KMS-11 (cell line): ENCODE measurements at regions not wholly inside any gene's neighbourhood (a gene's known extent, or its start where the extent isn't known, plus 50 kb on each side); places are given as distances from the start of the nearest gene placed in this dataset.
"Not testable (repeated sequence)": the region's sequence is repeated elsewhere in the genome, so short reads cannot be mapped to it uniquely, and the experiment has no call there.

ENCODE experiments used
- H2AFZ ChIP-seq: fragments of 200-600 bp; sonication (generic); 2 replicates; pipeline ENCODE4 v1.6.1; 2016; ENCODE audit warnings: antibody characterized with exemption, mixed run types, low read depth
- H3K27ac ChIP-seq: fragments of 200-600 bp; sonication (generic); 2 replicates; pipeline ENCODE4 v1.6.1; 2016; ENCODE audit warnings: mild to moderate bottlenecking, mixed run types
- H3K27me3 ChIP-seq: fragments of 200-600 bp; sonication (generic); 2 replicates; pipeline ENCODE4 v1.6.1; 2017; ENCODE audit warnings: mild to moderate bottlenecking, low read depth, mixed run types, moderate library complexity; ENCODE audit not compliant: insufficient read depth
- H3K36me3 ChIP-seq: fragments of 200-600 bp; sonication (generic); 2 replicates; pipeline ENCODE4 v1.6.1; 2017; ENCODE audit warnings: mild to moderate bottlenecking, mixed run types; ENCODE audit not compliant: insufficient read depth
- H3K4me1 ChIP-seq: fragments of 200-600 bp; sonication (generic); 2 replicates; pipeline ENCODE4 v1.6.1; 2016; ENCODE audit warnings: mild to moderate bottlenecking, low read depth, mixed run types; ENCODE audit not compliant: poor library complexity, severe bottlenecking
- H3K4me2 ChIP-seq: fragments of 200-600 bp; sonication (generic); 2 replicates; pipeline ENCODE4 v1.7.0; 2016; ENCODE audit warnings: mild to moderate bottlenecking, mixed run types
- H3K4me3 ChIP-seq: fragments of 200-600 bp; sonication (generic); IDR thresholded peaks from 2 replicates; pipeline ENCODE4 v1.6.1; 2017; ENCODE audit warnings: low read depth, low read length, mixed read lengths; ENCODE audit not compliant: insufficient read depth
- H3K79me2 ChIP-seq: fragments of 200-600 bp; sonication (generic); 2 replicates; pipeline ENCODE4 v1.6.1; 2016; ENCODE audit warnings: low read depth, mixed run types; ENCODE audit not compliant: insufficient read depth
- H3K9ac ChIP-seq: fragments of 200-600 bp; sonication (generic); 2 replicates; pipeline ENCODE4 v1.6.1; 2016; ENCODE audit warnings: mild to moderate bottlenecking, mixed run types
- H4K20me1 ChIP-seq: fragments of 200-600 bp; sonication (generic); 2 replicates; pipeline ENCODE4 v1.6.1; 2016; ENCODE audit warnings: mild to moderate bottlenecking, mixed run types; ENCODE audit not compliant: insufficient read depth
- CTCF ChIP-seq: fragments of 200-600 bp; sonication (generic); conservative IDR thresholded peaks from 2 replicates; pipeline ENCODE4 v1.6.1; 2017; ENCODE audit warnings: low read depth, mild to moderate bottlenecking, antibody characterized with exemption, low read length, moderate library complexity, mixed read lengths

GRCh38 chr6:170003027-170003426 is 251.6 kb downstream of the ERMARD start:
- H3K27ac ChIP-seq: no peak overlapping the region
- H3K9ac ChIP-seq: no peak overlapping the region
- H3K4me2 ChIP-seq: no peak overlapping the region

GRCh38 chr6:170001782-170002181 is 250.4 kb downstream of the ERMARD start:
- not testable (repeated sequence) for H3K27me3 ChIP-seq, H4K20me1 ChIP-seq, H3K4me2 ChIP-seq, H3K4me3 ChIP-seq, H3K27ac ChIP-seq, H3K9ac ChIP-seq, H3K4me1 ChIP-seq, H2AFZ ChIP-seq, H3K36me3 ChIP-seq, H3K79me2 ChIP-seq

More at GRCh38 chr6:170003027-170003426, 251.6 kb downstream of the ERMARD start:
- Histone ChIP-seq H2AFZ (no peak overlapping the region), H3K27me3 (peaks cover 3% of the 10 kb centered on the region; the same call in 1 of the 2 replicates), H4K20me1 (no peaks in the 10 kb centered on the region), H3K4me3 (no peak overlapping the region), H3K79me2 (no peaks in the 10 kb centered on the region), H3K36me3 (no peaks in the 10 kb centered on the region), H3K4me1 (no peaks in the 10 kb centered on the region)
- TF ChIP-seq CTCF: 0 out of 2 replicates have a peak, but pooled peaks have one; percentile 25

- no peak overlapping the region for H3K27ac ChIP-seq
- no peak for TF ChIP-seq CTCF
Measured at GRCh38 chr6:170000071-170000843, 248.8 kb downstream of the ERMARD start.

GRCh38 chr6:169999367-169999766 is 247.9 kb downstream of the ERMARD start:
- Histone ChIP-seq H3K79me2 (no peaks in the 10 kb centered on the region), H3K4me1 (no peaks in the 10 kb centered on the region), H3K27ac (no peak overlapping the region), H3K27me3 (no peaks in the 10 kb centered on the region), H3K36me3 (no peaks in the 10 kb centered on the region), H4K20me1 (no peaks in the 10 kb centered on the region), H3K4me3 (no peak overlapping the region), H3K4me2 (no peak overlapping the region), H3K9ac (no peak overlapping the region), H2AFZ (no peak overlapping the region)
- no peak for TF ChIP-seq CTCF

More at GRCh38 chr6:170000071-170000843, 248.8 kb downstream of the ERMARD start:
- Histone ChIP-seq H3K27me3 (no peaks in the 10 kb centered on the region), H3K36me3 (no peaks in the 10 kb centered on the region), H2AFZ (no peak overlapping the region), H4K20me1 (no peaks in the 10 kb centered on the region), H3K9ac (no peak overlapping the region), H3K4me3 (no peak overlapping the region), H3K4me2 (no peak overlapping the region), H3K4me1 (no peaks in the 10 kb centered on the region), H3K79me2 (no peaks in the 10 kb centered on the region)

GRCh38 chr6:169998457-169998856 is 247.0 kb downstream of the ERMARD start:
- H3K27ac ChIP-seq: no peak overlapping the region
- H3K9ac ChIP-seq: no peak overlapping the region
- no peaks in the 10 kb centered on the region for H3K36me3 ChIP-seq
- H3K4me1 ChIP-seq: no peaks in the 10 kb centered on the region
- no peaks in the 10 kb centered on the region for H3K79me2 ChIP-seq
- H3K27me3 ChIP-seq: no peaks in the 10 kb centered on the region
- H4K20me1 ChIP-seq: no peaks in the 10 kb centered on the region
- H3K4me2 ChIP-seq: no peak overlapping the region
- no peak for TF ChIP-seq CTCF
- H2AFZ ChIP-seq: no peak overlapping the region
- no peak overlapping the region for H3K4me3 ChIP-seq
